ENCODE measurements at regions not wholly inside any gene's neighbourhood (a gene's known extent, or its start where the extent isn't known, plus 50 kb on each side); places are given as distances from the start of the nearest gene placed in this dataset.

- TF ChIP-seq POLR2A (IDR thresholded peaks at IDR 0.05; ENCODE audit: low read depth) = no peak
- no peak for TF ChIP-seq CTCF (IDR thresholded peaks at IDR 0.05)
- TF ChIP-seq POLR2AphosphoS5 (IDR thresholded peaks at IDR 0.05) = no peak
- TF ChIP-seq EP300 (IDR thresholded peaks at IDR 0.05) = no peak
These were observed 71.3 kb upstream of the HES1 start for GRCh38 chr3:194064380-194065332.
